GM18505 (cell line): ENCODE measurements at regions not wholly inside any gene's neighbourhood (a gene's known extent, or its start where the extent isn't known, plus 50 kb on each side); places are given as distances from the start of the nearest gene placed in this dataset.

ENCODE experiments used
- ATAC-seq: cut with Tn5 transposase; IDR thresholded peaks from one replicate; pipeline ENCODE4 v1.9.1; 2021; ENCODE audit not compliant: unreplicated experiment
- POLR2A ChIP-seq: IDR thresholded peaks from 4 replicates; pipeline ENCODE4 v1.6.1; 2011; ENCODE audit warnings: borderline replicate concordance; ENCODE audit not compliant: insufficient read depth, insufficient read length; ENCODE audit errors: extremely low read depth

GRCh38 chr20:7214081-7214740, 446.7 kb downstream of the BMP2 start:
- no peak for ATAC-seq
- no peak for TF ChIP-seq POLR2A

GRCh38 chr20:7217606-7218005, 450.1 kb downstream of the BMP2 start:
- no peak for ATAC-seq
- no peak for TF ChIP-seq POLR2A

GRCh38 chr20:7220755-7221154, 453.3 kb downstream of the BMP2 start:
- no peak for TF ChIP-seq POLR2A
- no peak for ATAC-seq

- no peak for ATAC-seq
- TF ChIP-seq POLR2A, result no peak
Observed at GRCh38 chr20:7226156-7226555, 458.7 kb downstream of the BMP2 start.

GRCh38 chr20:7231303-7231702, 463.8 kb downstream of the BMP2 start:
- ATAC-seq, result no peak
- TF ChIP-seq POLR2A, result no peak

GRCh38 chr20:7232796-7233195, 465.3 kb downstream of the BMP2 start:
- no peak for ATAC-seq
- no peak for TF ChIP-seq POLR2A

GRCh38 chr20:7237251-7237650, 469.8 kb downstream of the BMP2 start:
- no peak for TF ChIP-seq POLR2A
- no peak for ATAC-seq

- no peak for ATAC-seq
- no peak for TF ChIP-seq POLR2A
Observed at GRCh38 chr20:7240490-7240889, 473.0 kb downstream of the BMP2 start.

GRCh38 chr20:7248281-7249201, 481.1 kb downstream of the BMP2 start:
- TF ChIP-seq POLR2A, result no peak
- ATAC-seq, result no peak

- no peak for ATAC-seq
- no peak for TF ChIP-seq POLR2A
Observed at GRCh38 chr20:7250337-7250736, 482.9 kb downstream of the BMP2 start.

GRCh38 chr20:7257099-7257498, 489.6 kb downstream of the BMP2 start:
- no peak for TF ChIP-seq POLR2A
- ATAC-seq, result no peak

- no peak for TF ChIP-seq POLR2A
- ATAC-seq, result no peak
Observed at GRCh38 chr20:7257692-7258466, 490.4 kb downstream of the BMP2 start.

GRCh38 chr20:7262803-7263202, 495.3 kb downstream of the BMP2 start:
- TF ChIP-seq POLR2A, result no peak
- ATAC-seq, result no peak

GRCh38 chr20:7264137-7264536, 496.7 kb downstream of the BMP2 start:
- ATAC-seq, result no peak
- TF ChIP-seq POLR2A, result no peak

GRCh38 chr20:7269452-7269851, 502.0 kb downstream of the BMP2 start:
- ATAC-seq, result no peak
- no peak for TF ChIP-seq POLR2A
